Small intestine (tissue), 7 donors: ENCODE measurements at regions not wholly inside any gene's neighbourhood (a gene's known extent, or its start where the extent isn't known, plus 50 kb on each side); places are given as distances from the start of the nearest gene placed in this dataset.

Experiments used
- DNase-seq, 2 donors: peaks; one replicate each; pipeline versions ENCODE4 v3.0.0 to v3.0.0-alpha.2; 2013
- FAIRE-seq: peaks from 2 replicates; lab custom pipeline; 2012; peaks lifted over from hg19 to GRCh38; lab: Jason Lieb, UNC
- H3K27ac ChIP-seq, 3 donors: one replicate each; pipeline ENCODE4 v1.5.1; 2013; ENCODE audit warnings: low read length in 2 of 3, mild to moderate bottlenecking in 2 of 3, control low read depth in 1 of 3, inconsistent platforms in 1 of 3, low read depth in 1 of 3, moderate library complexity in 1 of 3
- H3K27me3 ChIP-seq, 3 donors: one replicate each; pipeline ENCODE4 v1.6.1; 2013; ENCODE audit warnings: low read length in 3 of 3, inconsistent platforms in 1 of 3; ENCODE audit not compliant: control insufficient read depth in 3 of 3, insufficient read depth in 3 of 3
- H3K36me3 ChIP-seq, 3 donors: one replicate each; pipeline ENCODE4 v1.6.1; 2013; ENCODE audit warnings: low read length in 3 of 3, inconsistent platforms in 1 of 3, low read depth in 1 of 3, mild to moderate bottlenecking in 1 of 3, moderate library complexity in 1 of 3; ENCODE audit not compliant: control insufficient read depth in 3 of 3, insufficient read depth in 2 of 3
- H3K4me1 ChIP-seq, 3 donors: one replicate each; pipeline ENCODE4 v1.6.1; 2013; ENCODE audit warnings: low read length in 2 of 3, inconsistent platforms in 1 of 3, low read depth in 1 of 3, mild to moderate bottlenecking in 1 of 3, moderate library complexity in 1 of 3; ENCODE audit not compliant: control insufficient read depth in 3 of 3, insufficient read depth in 2 of 3
- H3K4me3 ChIP-seq, 3 donors: one replicate each; pipeline ENCODE4 v1.5.1; 2013; ENCODE audit warnings: low read length in 3 of 3, control low read depth in 1 of 3, inconsistent platforms in 1 of 3, low read depth in 1 of 3, mild to moderate bottlenecking in 1 of 3, moderate library complexity in 1 of 3
- H3K9me3 ChIP-seq, 2 donors: one replicate each; pipeline ENCODE4 v1.6.1; 2013; ENCODE audit warnings: low read depth in 1 of 2, low read length in 1 of 2; ENCODE audit not compliant: control insufficient read depth in 2 of 2, insufficient read depth in 1 of 2
- WGBS, 3 donors: extraction: QIAGEN DNeasy Blood & Tissue Kit; methylation state at CpG; one replicate each; pipeline ENCODE4 v1.1.7; 2013; 5-methylcytosine and 5-hydroxymethylcytosine counted together
- donor health status: healthy with polysubstance abuse.
- donor health status: control.
- donor health status: control.
- donor health status: Bipolar disorder and iron deficiency.
- donor health status: healthy.

DNA sequence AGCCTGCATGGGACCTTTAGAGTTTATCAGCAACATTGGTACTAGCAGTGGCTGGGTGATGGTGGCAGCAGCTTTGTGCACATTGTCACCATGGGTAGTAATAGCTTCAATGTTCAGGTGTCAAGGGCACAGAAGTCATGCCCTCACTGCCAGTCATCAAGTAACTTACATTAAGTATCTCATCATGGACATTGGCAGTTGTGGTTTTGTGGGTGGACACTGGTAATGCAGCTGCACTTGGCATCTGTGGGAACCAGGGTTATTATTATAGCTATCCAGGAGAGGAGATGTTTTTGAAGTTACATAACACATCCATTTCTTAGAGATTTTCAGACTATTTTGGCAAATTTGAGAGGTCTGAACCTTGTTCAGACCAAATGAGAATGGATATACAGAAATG, 243.2 kb upstream of the NOCT start:
- no peaks in the 10 kb centered on the region for H3K36me3 ChIP-seq
- H3K9me3 ChIP-seq, result no peaks in the 10 kb centered on the region
- peaks cover 0 to 3% (median 0%) of the 10 kb centered on the region in 3 donors for H3K4me1 ChIP-seq
- FAIRE-seq, result no peak
- no peak overlapping the region for H3K4me3 ChIP-seq
- H3K27me3 ChIP-seq, result no peaks in the 10 kb centered on the region
- no peak overlapping the region for H3K27ac ChIP-seq
- DNase-seq, result no peak

DNA sequence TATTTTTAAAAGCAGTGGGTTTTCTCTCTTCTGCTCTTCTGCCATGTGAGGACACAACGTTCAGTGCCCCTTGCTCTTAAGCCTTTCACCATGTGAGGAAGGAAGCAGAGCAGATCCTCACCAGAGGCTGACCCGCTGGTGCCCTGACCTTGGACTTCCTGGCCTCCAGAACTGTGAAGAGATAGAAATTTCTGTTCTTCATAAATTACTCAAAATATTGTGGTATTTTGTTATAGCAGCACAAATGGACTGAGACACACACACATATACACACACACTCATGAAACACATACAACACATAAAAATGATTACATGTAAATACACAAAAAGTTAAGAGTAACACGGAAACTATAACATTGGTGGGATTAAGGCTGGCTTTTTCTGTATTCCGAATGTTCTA, 244.8 kb upstream of the NOCT start:
- Histone ChIP-seq H3K27ac (no peak overlapping the region), H3K9me3 (no peaks in the 10 kb centered on the region), H3K36me3 (no peaks in the 10 kb centered on the region), H3K4me1 (no peaks in the 10 kb centered on the region), H3K27me3 (no peaks in the 10 kb centered on the region), H3K4me3 (no peak overlapping the region)
- DNase-seq (no peak), FAIRE-seq (no peak)
- WGBS, 3 donors, result 83 to 87% (median 84%) methylated on average over 4 of the region's 4 CpGs

GRCh38 chr4:138766332-138766731, 249.2 kb upstream of the NOCT start:
- no peaks in the 10 kb centered on the region for H3K9me3 ChIP-seq
- FAIRE-seq (no peak), DNase-seq (no peak)
- no peaks in the 10 kb centered on the region for H3K36me3 ChIP-seq
- no peak overlapping the region for H3K4me3 ChIP-seq
- H3K27ac ChIP-seq, result no peak overlapping the region
- H3K4me1 ChIP-seq, result no peaks in the 10 kb centered on the region
- 86 to 92% (median 88%) methylated on average over 8 of the region's 8 CpGs for WGBS, 3 donors
- H3K27me3 ChIP-seq, result no peaks in the 10 kb centered on the region

GRCh38 chr4:138765442-138765841, 250.1 kb upstream of the NOCT start:
- Histone ChIP-seq H3K27ac (no peak overlapping the region), H3K36me3 (no peaks in the 10 kb centered on the region), H3K4me1 (no peaks in the 10 kb centered on the region), H3K9me3 (no peaks in the 10 kb centered on the region), H3K4me3 (no peak overlapping the region), H3K27me3 (no peaks in the 10 kb centered on the region)
- 86 to 93% (median 87%) methylated on average over 3 of the region's 3 CpGs for WGBS, 3 donors
- FAIRE-seq (no peak), DNase-seq (no peak)

DNA sequence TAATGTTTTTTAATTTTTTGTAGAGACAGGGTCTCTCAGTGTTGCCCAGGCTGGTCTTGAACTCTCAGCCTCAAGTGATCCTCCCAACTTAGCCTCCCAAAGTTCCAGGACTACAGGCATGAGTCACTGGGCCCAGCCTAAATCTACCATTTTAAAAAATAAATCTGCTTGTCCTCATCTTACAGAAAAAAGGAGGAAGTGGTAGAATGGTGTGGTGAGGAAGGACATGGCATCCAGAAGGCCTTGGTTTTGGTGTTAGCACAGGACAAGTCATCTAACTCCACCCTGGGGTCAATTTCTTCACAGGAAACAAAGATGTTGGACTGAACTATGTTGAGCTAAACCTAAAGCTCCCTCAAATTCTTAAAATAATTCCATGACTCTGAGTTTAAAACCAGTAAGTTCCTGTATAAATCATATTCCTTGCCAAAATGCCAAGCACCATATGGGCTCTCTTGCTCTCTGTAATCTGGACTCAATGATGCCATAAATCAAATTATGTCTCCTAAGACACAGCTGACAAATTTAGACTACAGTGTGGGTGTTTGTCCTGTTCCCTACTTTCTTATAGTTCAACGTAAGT, 253.9 kb upstream of the NOCT start:
- 66 to 97% (median 81%) methylated on average over 1 of the region's 1 CpG for WGBS, 3 donors
- FAIRE-seq, result no peak

GRCh38 chr4:138759554-138759902, 256.1 kb upstream of the NOCT start:
- WGBS, 3 donors, result 77 to 87% (median 80%) methylated on average over 2 of the region's 2 CpGs
- FAIRE-seq, result no peak

More for the DNA sequence above, 253.9 kb upstream of the NOCT start:
- no peak overlapping the region for H3K4me3 ChIP-seq
- DNase-seq, result no peak
- H3K4me1 ChIP-seq, result no peaks in the 10 kb centered on the region
- H3K27me3 ChIP-seq, result no peaks in the 10 kb centered on the region
- no peaks in the 10 kb centered on the region for H3K36me3 ChIP-seq
- H3K9me3 ChIP-seq, result no peaks in the 10 kb centered on the region
- H3K27ac ChIP-seq, result no peak overlapping the region

DNA sequence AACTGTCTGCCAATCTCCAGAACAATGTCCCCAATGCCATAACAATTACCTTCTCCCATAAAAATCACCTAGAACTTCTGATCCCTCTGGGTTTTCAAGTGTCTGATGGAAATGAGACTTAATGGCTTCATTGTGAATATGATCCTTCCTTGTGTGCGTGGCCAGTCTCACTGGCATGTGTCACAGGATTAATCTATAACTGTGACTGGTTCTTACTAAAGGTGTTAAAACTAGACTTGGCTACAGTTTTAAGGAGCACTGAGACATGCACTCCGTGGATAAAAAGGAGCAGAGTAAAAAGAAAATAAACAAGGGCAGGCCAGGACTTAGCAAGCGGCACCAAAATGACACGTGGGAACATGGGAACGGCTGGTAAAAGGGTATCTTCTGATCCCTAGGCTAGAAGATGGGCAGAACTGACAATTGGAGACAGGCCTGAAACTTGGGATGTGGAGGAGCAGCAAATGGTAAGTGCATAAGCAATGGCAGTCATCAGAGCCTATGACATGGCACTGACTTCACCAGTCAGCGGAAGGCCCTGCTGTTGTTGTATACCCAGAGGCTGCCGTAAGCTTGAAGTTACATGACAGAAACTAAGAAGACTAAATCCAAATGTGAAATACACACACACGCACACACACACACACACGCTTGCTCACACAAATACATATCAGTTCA, 256.6 kb upstream of the NOCT start:
- no peaks in the 10 kb centered on the region for H3K27me3 ChIP-seq
- no peaks in the 10 kb centered on the region for H3K4me1 ChIP-seq
- FAIRE-seq, result no peak

More at GRCh38 chr4:138759554-138759902, 256.1 kb upstream of the NOCT start:
- H3K4me3 ChIP-seq, result no peak overlapping the region
- no peak overlapping the region for H3K27ac ChIP-seq
- H3K9me3 ChIP-seq, result no peaks in the 10 kb centered on the region
- no peak for DNase-seq
- H3K27me3 ChIP-seq, result no peaks in the 10 kb centered on the region
- no peaks in the 10 kb centered on the region for H3K4me1 ChIP-seq
- H3K36me3 ChIP-seq, result no peaks in the 10 kb centered on the region

DNA sequence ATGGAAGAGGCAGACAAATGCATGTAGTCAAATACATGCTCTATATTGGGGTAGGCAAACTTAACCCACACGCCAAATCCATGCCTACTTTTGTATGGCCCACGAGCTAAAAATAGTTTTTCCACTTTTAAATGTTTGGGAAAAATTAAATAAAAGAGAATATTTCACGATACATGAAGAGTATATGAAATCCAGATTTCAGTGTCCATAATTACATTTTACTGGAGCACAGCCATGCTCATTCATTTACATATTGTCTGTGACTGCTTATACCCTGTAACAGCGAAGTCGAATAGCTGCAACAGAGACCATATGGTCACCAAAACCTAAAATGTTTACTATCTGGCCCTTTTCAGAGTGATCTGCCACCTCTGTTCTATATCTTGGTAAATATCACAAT, 257.4 kb upstream of the NOCT start:
- H3K27ac ChIP-seq, result no peak overlapping the region
- no peaks in the 10 kb centered on the region for H3K36me3 ChIP-seq
- DNase-seq (no peak), FAIRE-seq (no peak)
- H3K4me3 ChIP-seq, result no peak overlapping the region
- H3K9me3 ChIP-seq, result no peaks in the 10 kb centered on the region
- no peaks in the 10 kb centered on the region for H3K27me3 ChIP-seq
- 75 to 80% (median 78%) methylated on average over 5 of the region's 5 CpGs for WGBS, 3 donors
- H3K4me1 ChIP-seq, result no peaks in the 10 kb centered on the region

More for the DNA sequence above, 256.6 kb upstream of the NOCT start:
- 85 to 90% (median 87%) methylated on average over 9 of the region's 9 CpGs for WGBS, 3 donors
- Histone ChIP-seq H3K27ac (no peak overlapping the region), H3K36me3 (no peaks in the 10 kb centered on the region), H3K4me3 (no peak overlapping the region), H3K9me3 (no peaks in the 10 kb centered on the region)
- no peak for DNase-seq

DNA sequence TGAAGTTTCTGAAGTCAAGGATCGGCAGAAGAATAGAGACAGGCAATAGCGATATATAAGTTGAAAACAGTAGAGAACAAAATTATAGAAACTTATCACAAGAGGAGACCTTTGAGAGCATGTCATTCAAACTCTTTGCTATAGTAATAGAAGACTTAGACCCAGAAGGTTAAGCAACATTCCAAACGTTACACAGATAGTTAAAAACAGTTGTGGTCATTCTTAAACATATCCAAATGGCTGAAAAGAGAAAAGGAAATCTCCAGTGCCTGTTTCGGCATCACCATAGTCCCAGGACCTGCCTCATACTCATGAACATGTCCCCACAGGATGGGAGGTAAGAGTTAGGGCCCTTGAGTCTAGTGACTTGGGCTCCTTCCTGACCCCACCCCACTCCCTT, 258.1 kb upstream of the NOCT start:
- Histone ChIP-seq H3K27me3 (no peaks in the 10 kb centered on the region), H3K4me3 (no peak overlapping the region), H3K36me3 (no peaks in the 10 kb centered on the region), H3K4me1 (no peaks in the 10 kb centered on the region), H3K9me3 (no peaks in the 10 kb centered on the region), H3K27ac (no peak overlapping the region)
- WGBS, 3 donors, result 74 to 81% (median 78%) methylated on average over 4 of the region's 4 CpGs
- DNase-seq (no peak), FAIRE-seq (no peak)
